ENCODE measurements at regions not wholly inside any gene's neighbourhood (a gene's known extent, or its start where the extent isn't known, plus 50 kb on each side); places are given as distances from the start of the nearest gene placed in this dataset.
"Not testable (repeated sequence)": the region's sequence is repeated elsewhere in the genome, so short reads cannot be mapped to it uniquely, and the experiment has no call there.

DNA sequence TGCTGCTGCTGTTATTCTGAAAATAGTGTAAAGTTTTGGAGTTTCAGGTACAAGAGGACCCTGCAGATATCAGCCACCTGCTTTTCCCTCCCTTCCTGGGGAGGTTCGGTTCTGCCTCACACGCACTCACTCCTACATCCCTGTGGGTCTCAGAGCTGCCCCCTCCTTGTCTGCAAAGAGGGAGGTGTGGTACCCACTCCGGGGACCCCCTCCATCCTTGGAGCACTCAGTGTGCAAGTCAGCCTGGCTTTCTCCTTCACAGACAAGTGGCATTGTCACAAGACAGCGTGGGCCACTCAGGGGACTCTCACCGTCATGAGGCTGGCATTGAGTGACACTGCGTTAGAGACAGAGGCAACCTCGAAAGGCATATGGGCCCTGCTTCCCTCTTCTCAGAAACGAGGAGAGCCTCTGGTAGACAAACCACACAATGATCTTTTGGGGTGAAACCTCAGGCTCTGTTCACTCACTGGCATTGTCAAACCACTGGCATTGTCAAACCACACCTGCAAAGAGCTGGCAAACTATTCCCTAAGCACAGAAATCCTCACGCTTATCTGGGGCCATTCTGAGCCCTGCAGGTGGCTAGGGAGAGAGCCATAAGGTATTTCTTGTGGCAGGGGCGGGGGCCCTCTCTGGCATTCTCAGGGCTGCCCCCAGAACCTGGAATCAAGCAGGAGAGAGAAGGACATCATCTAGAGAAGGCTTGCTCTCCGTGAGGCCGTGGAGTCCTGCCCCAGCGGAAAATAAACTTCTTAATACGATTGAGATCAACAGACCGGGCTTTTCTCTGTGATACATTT lies 285.0 kb downstream of the SHOX start:
- Histone ChIP-seq H3K9me3 (no peaks in the 10 kb centered on the region), H3K4me3 (no peak overlapping the region), H3K36me3 (no peaks in the 10 kb centered on the region), H3K27ac (no peak overlapping the region), H3K27me3 (ENCODE audit: low read depth) (no peaks in the 10 kb centered on the region), H3K4me1 (no peaks in the 10 kb centered on the region)
- intact Hi-C loops (cut with DNase I): no loop called here
- DNase-seq: no peak
- ATAC-seq: no peak
- TF ChIP-seq, protein P1, sequence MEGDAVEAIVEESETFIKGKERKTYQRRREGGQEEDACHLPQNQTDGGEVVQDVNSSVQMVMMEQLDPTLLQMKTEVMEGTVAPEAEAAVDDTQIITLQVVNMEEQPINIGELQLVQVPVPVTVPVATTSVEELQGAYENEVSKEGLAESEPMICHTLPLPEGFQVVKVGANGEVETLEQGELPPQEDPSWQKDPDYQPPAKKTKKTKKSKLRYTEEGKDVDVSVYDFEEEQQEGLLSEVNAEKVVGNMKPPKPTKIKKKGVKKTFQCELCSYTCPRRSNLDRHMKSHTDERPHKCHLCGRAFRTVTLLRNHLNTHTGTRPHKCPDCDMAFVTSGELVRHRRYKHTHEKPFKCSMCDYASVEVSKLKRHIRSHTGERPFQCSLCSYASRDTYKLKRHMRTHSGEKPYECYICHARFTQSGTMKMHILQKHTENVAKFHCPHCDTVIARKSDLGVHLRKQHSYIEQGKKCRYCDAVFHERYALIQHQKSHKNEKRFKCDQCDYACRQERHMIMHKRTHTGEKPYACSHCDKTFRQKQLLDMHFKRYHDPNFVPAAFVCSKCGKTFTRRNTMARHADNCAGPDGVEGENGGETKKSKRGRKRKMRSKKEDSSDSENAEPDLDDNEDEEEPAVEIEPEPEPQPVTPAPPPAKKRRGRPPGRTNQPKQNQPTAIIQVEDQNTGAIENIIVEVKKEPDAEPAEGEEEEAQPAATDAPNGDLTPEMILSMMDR (IDR thresholded peaks at IDR 0.05): no peak

DNA sequence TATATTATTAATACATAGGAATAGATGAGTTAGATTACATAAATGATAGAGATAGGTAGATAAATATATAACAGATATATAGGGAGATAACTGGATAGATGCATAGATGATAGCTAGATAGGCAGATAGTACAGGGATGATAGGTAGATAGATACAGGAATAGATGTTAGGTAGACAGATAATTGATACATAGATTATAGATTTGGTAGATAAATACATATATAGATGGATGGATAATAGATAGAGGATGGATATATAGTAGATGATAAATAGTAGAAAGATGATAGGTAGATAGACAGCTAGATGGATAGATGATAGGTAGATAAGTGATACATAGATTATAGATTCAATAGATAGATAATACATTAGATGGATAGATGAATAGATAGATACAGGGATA lies 283.6 kb downstream of the SHOX start:
- Histone ChIP-seq H3K4me1 (no peaks in the 10 kb centered on the region), H3K4me3 (no peak overlapping the region), H3K36me3 (no peaks in the 10 kb centered on the region), H3K27me3 (ENCODE audit: low read depth) (no peaks in the 10 kb centered on the region), H3K9me3 (no peaks in the 10 kb centered on the region), H3K27ac (no peak overlapping the region)
- DNase-seq: no peak
- intact Hi-C loops (cut with DNase I): no loop called here
- TF ChIP-seq, protein P1 (IDR thresholded peaks at IDR 0.05): no peak
- no peak for ATAC-seq

DNA sequence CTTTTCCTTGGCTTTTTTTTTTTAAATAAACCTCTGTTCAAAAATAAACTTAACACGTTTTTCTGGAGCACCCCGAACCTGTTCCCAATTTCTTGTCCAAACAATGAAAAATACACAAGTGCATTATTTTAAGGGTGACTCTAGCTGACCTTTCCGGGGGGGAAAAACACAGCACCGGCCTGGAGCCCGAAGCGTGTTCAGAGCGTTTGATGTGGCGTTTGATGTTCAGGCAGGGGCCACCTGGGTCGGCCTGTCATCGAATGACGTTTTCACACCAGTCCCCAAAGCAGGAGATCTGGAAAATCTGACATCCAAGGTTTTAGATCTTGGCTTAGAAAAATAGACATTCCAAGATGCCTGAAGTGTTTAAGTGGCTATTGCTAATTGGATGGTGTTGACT lies 282.1 kb downstream of the SHOX start:
- Histone ChIP-seq H3K4me3 (no peak overlapping the region), H3K9me3 (no peaks in the 10 kb centered on the region), H3K27ac (no peak overlapping the region), H3K36me3 (no peaks in the 10 kb centered on the region), H3K27me3 (ENCODE audit: low read depth) (no peaks in the 10 kb centered on the region), H3K4me1 (no peaks in the 10 kb centered on the region)
- TF ChIP-seq, protein P1 (IDR thresholded peaks at IDR 0.05): no peak
- DNase-seq: no peak
- intact Hi-C loops (cut with DNase I): no loop called here
- no peak for ATAC-seq

DNA sequence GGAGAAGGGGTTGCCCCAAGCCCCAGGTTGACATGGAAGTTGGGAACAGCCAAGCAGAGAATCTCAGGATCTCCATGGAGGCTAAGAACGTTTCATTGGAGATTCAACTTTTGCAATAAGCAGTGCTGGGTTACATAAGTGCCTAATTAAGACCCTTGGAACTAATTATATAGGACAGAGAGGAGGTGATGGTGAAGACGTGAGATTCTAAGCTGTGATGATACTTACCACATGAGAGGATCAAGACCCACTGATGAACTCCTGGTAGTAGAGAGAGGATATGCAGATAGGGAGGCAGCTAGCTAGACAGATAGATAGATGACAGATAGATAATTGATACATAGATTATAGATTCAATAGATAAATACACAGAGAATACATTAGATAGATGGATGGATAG lies 278.5 kb downstream of the SHOX start:
- intact Hi-C loops (cut with DNase I); H3K36me3 ChIP-seq; H3K4me3 ChIP-seq; H3K27me3 ChIP-seq (ENCODE audit: low read depth); H3K27ac ChIP-seq; DNase-seq; H3K9me3 ChIP-seq; H3K4me1 ChIP-seq: not testable (repeated sequence)
- ATAC-seq: peak in 1 of 2 donors; percentile 35

DNA sequence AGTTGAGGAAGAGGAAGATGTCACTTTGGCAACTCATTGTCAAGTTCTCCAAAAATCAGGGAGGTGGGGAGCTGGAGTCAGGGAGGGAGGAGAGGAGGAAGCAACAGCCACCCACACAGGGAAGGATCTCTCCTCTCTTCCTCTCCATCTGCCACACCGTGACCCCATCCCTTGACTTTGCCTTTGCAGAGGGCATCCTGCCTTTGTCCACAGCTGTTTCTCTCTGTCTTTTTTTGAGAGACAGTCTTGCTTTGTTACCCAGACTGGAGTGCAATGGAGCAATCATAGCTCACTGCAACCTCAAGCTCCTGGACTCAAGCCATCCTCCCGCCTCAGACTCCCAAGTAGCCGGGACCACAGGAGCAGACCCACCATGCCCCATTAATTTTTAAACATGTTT lies 276.0 kb downstream of the SHOX start:
- DNase-seq (no peak), ATAC-seq (no peak)
- Histone ChIP-seq H3K4me3 (no peak overlapping the region), H3K36me3 (no peaks in the 10 kb centered on the region), H3K4me1 (no peaks in the 10 kb centered on the region), H3K27ac (no peak overlapping the region), H3K27me3 (ENCODE audit: low read depth) (no peaks in the 10 kb centered on the region), H3K9me3 (no peaks in the 10 kb centered on the region)
- TF ChIP-seq, protein P1 (IDR thresholded peaks at IDR 0.05): no peak
- intact Hi-C loops (cut with DNase I): no loop called here

DNA sequence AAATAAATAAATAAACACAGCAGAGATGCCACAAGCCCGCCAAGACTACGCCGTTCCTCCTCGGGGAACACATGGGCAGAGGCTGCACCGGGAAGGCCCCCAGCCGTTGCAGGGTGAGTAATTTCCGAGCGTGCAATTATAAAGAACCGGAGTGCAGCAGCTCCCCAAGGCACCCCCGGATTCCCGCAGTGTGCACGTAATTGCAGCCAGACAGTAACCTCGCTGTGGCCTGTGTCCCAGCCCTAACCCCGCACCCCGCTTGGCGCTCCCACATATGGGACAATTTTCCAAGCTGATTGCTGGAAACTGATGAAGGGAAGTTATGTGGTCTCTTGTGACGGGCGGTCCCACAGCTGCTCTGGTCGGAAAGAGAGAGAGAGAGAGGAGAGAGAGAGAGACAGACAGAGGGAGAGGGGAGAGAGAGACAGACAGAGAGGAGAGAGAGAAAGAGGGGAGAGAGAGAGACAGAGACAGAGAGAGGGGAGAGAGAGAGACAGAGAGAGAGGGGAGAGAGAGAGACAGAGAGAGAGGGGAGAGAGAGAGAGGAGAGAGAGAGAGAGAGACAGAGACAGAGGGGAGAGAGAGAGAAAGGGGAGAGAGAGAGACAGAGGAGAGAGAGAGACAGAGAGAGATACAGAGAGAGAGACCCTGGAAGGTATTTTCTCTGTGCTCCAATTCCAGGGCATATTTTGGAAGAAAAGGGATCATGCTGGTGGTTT lies 275.4 kb downstream of the SHOX start:
- Histone ChIP-seq H3K27me3 (ENCODE audit: low read depth) (no peaks in the 10 kb centered on the region), H3K4me1 (no peaks in the 10 kb centered on the region), H3K9me3 (no peaks in the 10 kb centered on the region), H3K4me3 (no peak overlapping the region), H3K36me3 (no peaks in the 10 kb centered on the region), H3K27ac (no peak overlapping the region)
- ATAC-seq (peak in 1 of 2 donors; percentile 32), DNase-seq (no peak)
- TF ChIP-seq, protein P1 (IDR thresholded peaks at IDR 0.05): no peak
- intact Hi-C loops (cut with DNase I): no loop called here
